GM19025 (cell line): ENCODE measurements at regions not wholly inside any gene's neighbourhood (a gene's known extent, or its start where the extent isn't known, plus 50 kb on each side); places are given as distances from the start of the nearest gene placed in this dataset.
"Not testable (repeated sequence)": the region's sequence is repeated elsewhere in the genome, so short reads cannot be mapped to it uniquely, and the experiment has no call there.

Experiments
- ATAC-seq: cut with Tn5 transposase; IDR thresholded peaks from one replicate; pipeline ENCODE4 v1.9.1; 2021; ENCODE audit warnings: mild to moderate bottlenecking, low read depth, moderate library complexity; ENCODE audit not compliant: unreplicated experiment

DNA sequence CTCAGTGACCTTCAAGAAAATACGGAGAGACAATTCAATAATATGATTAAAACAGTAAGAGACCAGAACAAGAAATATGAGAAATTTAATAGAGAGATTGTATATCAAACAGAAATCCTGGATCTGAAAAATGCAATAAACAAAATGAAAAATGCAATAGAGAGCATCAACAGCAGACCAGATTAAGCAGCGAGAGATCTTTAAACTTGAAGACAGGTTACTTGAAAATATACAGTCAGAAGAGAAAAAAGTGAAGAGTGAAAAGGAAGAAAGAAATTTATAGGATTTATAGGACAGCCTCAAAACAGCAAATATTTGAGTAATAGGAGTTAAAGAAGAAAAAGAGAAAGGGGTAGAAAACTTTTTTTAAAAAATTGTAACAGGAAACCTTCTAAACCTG is 813.9 kb upstream of the GRM7 start:
- no peak for ATAC-seq

DNA sequence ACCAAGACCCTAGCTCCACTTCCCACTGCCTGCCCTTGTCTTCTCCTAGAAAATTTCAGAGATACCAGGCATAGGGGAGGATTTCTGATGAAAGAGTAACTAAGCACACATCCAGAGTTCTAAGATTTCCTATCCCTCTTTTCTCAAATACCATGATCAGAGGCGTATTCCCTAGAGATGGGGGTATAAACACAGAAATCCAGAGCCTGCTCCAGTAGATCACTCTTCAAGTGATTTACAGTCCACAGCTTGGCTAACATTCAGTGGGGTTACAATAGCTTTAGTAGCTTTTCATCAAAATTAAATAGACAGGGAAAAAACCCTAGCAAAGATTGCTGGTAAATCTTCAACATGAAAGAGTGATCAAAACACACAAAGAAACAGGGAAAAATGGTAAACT is 800.7 kb upstream of the GRM7 start:
- no peak for ATAC-seq

DNA sequence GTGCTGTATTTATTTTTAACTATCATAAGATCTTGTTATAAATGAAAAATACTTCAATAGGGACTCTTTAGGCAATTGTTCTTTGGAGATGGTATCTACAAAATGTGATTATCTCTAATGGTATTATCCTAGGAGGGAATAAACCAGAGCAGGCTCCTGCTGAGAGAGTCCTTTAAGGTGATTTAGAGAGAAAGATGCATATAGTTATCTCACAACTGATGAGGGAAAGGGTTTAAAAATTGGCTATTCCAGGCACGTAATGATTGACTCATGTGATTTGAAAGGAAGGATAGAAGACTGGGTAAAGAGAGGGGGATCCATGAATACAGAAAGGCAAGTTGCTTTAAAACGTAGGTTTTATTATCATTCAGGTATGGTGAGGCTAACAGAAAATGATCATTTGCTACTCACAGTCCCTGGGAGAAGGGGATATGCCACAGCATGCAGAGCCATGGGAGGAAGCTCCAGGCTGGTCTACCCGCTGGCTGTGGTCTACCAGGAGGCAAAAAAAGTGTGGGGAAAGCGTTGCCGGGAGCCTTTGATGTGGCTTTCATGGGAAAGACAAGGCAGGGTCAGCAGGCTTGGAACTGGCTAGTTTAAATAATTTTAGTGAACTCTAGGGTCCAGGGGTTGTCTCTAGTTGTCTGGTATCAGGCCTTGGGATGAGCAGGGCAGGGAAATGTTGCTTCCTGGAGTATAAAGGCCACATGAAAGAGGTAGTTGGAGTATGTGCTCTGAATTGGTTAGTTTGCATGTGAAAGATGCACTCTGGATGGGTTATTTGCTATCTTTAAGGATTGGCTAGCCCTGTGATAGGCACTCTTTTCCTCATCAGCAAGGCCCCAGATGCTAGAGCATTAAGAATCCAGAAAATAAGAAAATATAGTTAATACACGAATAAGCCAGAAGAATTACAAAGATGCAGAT is 798.4 kb upstream of the GRM7 start:
- ATAC-seq: no peak

DNA sequence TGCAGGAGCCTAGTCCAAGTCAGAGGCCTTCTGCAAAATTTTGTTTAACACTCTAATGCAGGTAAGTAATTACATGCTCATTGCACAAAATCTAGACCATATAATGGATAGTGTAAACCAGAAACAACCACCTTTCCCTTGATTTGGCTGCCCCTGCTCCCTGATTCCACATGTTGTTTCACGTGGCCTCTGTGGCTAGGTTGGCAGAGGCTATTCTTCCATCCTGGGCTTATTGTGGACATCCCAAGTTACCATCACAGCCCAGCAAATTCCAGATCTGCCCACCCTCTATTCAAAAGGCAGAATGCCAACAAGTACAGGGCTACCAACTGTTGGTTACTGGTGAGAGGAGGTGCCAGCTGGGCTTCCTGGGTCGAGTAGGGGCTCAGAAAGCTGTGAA is 794.5 kb upstream of the GRM7 start:
- ATAC-seq: no peak

GRCh38 chr3:6066868-6067578 is 793.9 kb upstream of the GRM7 start:
- not testable (repeated sequence) for ATAC-seq

- no peak for ATAC-seq
These were observed 786.0 kb upstream of the GRM7 start for GRCh38 chr3:6074952-6075351.

DNA sequence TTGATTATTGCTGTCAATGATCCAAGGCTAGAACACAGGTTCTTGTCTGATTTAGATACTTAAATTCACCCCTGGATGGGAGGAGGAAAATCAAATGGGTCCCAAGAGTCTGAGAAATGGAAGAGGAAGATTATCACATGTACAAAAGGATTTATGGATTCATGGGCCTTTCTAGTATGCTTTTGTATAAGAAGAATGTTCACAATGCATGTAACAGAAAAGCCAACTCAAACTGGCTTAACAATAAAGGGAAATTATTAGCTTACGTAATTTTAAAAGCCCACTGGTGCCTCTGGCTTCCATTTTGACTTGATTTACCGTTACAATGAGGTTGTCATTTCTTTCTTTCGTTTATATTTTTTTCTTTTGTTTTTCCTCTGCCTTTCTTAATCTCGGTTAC is 782.5 kb upstream of the GRM7 start:
- ATAC-seq: no peak

- no peak for ATAC-seq
These were observed 781.9 kb upstream of the GRM7 start for GRCh38 chr3:6079011-6079410.

DNA sequence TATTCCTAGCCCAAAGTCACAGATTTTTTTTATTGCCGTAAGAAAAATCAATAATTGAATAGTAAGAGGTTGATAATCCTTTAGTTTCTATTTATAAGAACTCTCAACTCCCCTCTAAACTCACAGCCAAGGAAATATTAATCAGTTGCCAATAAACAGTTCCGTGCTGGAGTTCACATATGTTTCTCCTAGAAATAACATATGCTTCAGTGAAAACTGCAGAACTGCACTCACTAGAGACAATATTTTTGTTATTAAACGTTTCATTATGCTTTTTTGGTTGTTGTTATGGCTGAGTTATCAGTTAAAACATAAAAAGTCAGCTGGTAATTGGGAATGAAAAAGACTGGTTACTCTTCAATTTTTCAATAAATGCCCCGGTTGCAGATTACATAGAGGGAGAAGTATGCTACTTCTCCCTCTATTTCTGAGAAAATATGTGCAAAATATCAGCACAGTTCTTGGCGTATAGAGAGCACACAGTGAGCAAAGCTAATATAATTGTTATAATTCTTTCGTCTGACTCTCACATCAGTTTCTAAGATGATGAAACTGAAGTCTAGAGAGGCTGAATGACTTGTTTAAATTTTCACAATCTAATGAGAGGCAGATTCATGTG is 781.2 kb upstream of the GRM7 start:
- ATAC-seq: no peak

GRCh38 chr3:6088433-6088832 is 772.5 kb upstream of the GRM7 start:
- no peak for ATAC-seq

DNA sequence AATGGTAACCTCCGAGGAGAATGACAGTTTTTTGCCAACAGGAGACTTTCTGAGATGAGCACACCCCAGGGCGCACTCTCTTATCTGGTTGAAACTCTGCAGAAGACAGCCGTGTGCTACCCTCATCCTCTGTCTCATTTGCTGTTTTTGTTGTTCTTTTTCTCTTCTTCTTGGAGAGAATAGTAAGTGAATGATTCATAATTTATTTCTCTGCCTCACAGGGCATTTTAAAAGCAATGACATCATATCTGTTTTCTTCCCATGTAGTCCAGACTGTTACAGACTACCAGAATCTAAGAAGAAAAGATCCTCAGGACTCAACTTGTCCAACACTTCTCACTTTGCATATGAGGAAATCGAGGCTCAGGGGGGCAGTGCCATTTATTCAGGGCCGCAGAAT is 771.1 kb upstream of the GRM7 start:
- ATAC-seq: no peak

DNA sequence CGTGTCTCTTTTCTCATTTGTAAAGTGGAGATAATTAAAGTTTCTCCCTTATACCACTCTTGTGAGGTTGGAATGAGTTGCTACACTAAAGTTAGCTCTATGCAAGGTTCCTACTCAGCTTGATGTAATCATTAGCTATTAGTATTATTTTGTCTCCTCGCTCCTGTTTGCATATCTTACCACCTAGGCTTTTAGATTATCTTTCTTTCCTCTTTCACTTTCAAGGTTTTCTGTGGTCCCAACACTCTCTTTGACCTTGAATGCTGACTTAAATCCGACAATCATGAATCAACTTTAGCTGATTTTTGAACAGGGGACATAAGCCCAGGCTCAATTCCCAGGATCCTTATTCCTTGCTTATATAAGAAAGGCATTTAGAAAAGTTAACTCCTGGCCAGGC is 769.7 kb upstream of the GRM7 start:
- no peak for ATAC-seq

GRCh38 chr3:6095006-6095405 is 765.9 kb upstream of the GRM7 start:
- no peak for ATAC-seq

GRCh38 chr3:6097021-6097420 is 763.9 kb upstream of the GRM7 start:
- no peak for ATAC-seq

DNA sequence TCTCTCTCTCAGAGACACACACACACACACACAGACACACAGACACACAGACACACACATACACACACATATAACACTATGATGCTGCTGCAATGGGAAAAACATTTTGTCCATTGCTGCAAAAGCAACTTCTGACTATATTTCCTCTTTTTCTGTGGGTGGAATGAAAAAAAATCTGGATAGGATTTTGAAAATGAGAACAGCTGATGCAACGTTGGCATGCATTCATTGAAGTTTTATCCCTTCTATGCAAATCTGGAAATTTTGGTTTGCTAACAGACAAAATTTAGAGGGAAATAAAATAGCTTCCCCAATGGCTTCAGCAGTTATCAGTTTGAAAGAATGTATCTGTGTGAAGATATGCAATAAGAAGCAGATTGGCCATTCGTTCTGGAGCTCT is 763.4 kb upstream of the GRM7 start:
- ATAC-seq: no peak

GRCh38 chr3:6098516-6099157 is 762.3 kb upstream of the GRM7 start:
- ATAC-seq: no peak

DNA sequence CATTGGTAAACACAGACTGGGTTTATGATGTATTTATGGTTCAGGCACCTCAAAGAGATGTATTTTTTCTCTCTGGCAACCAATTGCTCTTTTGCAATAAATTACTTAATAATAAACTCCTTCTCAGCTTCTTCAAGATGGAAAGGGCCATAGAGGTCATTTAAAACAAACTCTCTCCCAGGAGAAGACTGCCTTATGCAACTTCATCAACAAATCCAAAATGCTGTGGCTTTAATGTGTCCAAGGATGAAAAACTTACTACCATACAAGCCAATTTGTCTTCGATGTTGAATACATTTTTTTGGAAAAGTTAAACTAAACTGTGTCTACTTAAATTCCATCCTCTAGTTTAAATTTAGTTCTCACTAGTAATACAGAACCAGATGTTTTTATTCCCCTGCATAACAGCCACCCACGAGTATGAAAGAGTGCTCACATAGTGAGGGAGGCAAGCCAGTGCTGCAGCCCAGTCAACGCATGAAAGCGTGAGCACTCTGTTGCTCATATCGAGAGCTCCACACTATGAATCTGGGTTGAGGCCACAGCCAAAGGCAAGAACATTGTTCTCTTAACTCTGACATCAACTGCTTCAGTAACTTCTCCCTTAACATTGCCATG is 761.3 kb upstream of the GRM7 start:
- ATAC-seq: no peak

DNA sequence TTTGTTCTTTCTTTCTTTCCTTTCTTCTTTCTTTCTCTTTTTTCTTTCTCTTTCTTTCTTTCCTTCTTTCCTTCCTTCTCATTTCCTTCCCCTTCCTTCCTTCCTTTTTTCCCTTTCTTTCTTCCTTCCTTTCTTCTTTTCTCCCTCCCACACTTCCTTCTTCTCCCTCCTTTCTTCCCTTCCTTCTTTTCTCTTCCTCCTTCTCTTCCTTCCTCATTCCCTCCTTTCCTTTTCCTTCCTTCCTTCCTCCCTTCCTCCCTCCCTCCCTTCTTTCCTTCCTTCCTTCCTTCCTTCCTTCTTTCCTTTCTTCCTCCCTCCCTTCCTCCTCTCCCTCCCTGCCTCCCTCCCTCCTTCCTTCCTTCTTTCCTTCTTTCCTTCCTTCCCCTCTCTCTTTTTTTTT is 755.7 kb upstream of the GRM7 start:
- ATAC-seq: no peak

GRCh38 chr3:6108957-6109356 is 752.0 kb upstream of the GRM7 start:
- ATAC-seq: no peak

DNA sequence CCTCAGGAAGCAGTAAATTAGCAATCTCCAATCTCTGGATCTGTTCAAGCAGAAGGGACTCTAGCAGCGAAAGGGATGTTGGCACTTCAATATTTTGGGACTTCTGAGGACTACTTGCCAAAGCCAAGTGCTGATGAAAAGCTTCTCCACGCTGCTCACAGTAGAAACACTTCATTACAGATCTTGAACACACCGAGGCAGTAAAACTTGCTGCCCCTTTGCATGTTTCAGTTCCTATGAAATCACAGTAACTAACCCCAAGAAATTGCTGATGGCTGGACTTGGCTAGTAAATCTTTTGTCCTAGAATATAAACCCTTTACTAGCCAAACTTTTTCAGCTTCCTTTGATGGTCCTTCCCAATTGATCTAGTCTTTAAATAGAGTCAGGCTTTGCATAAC is 750.5 kb upstream of the GRM7 start:
- ATAC-seq: no peak

- ATAC-seq: no peak
These were observed 748.4 kb upstream of the GRM7 start for GRCh38 chr3:6112546-6112945.
